Dermis microvascular lymphatic vessel endothelial cell (primary cell): ENCODE measurements at regions not wholly inside any gene's neighbourhood (a gene's known extent, or its start where the extent isn't known, plus 50 kb on each side); places are given as distances from the start of the nearest gene placed in this dataset.
"Not testable (repeated sequence)": the region's sequence is repeated elsewhere in the genome, so short reads cannot be mapped to it uniquely, and the experiment has no call there.

ENCODE experiments used
- DNase-seq, 2 donors: peaks; one replicate each; pipeline versions ENCODE4 v3.0.0 to v3.0.0-alpha.2; 2010; ENCODE audit warnings: low read depth in 2 of 2

DNA sequence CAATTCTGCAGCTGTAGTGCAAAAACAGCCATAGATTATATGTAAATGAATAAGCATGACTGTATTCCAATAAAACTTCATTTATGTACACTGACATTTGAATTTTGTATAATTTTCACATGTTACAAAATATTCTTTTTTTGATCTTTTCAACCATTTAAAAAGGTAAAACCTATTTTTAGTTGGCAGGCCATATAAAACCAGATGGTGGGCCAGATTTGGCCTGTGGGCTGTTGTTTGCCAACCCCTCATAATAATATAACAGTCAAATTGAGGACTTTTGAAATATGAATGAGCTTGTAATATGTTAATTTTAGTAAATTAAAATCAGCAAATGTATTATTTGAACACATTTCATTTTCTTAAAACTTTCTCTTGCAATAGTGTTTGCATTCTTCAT, 913.4 kb downstream of the TLE1 start:
- no peak for DNase-seq

DNA sequence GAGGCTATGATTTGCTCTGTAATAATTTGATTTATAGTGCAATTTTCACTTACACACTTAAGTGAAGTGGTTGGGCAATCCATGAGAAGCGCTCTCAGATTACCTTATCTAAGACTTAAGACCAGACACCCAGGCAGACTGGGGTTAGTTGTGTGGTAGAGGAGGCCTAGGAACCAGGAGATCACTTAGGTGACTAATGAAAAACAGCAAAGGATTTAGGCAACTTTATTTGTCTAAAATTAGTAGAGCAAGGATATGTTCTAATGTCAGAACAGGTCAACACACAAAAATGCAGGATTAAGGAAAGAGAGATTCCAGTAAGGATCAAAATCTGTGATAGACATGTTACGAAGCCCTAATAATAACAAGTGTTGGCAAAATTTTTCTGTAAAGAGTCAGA, 913.8 kb downstream of the TLE1 start:
- DNase-seq: no peak

DNA sequence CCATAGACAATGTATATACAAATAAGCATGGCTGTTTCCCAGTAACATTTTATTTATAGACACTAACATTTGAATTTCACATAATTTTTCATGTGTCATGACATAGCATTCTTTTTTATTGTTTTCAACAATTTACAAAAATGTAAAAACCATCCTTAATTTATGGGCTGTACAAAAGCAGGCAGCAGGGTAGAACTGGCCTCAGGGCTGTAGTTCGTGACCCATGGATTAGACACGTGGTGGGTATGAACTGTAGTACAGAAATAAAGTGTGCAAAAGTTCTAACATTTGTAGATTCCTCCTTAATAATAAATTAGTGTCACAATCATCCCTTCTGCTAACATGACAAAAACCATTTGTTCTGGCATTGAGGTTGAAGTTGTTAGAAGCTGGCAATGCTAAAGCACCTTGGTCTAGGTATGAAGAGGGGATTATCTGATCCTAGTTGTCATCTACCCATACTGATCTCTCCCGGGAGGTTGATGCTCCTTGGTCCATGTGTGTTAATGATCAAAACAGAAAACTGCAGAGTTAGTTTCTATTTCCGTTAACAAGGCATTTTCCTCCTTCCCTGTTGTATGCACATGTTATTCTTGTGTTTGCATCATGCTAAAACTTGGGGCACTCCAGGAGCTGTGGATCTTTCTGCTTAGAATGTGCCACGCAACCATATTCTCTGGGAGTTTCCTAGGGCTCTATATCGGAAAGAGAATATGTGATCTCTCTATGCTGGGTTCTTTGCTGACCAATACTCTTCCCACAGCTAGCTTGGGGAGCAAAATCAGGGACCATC, 917.6 kb downstream of the TLE1 start:
- DNase-seq: no peak

DNA sequence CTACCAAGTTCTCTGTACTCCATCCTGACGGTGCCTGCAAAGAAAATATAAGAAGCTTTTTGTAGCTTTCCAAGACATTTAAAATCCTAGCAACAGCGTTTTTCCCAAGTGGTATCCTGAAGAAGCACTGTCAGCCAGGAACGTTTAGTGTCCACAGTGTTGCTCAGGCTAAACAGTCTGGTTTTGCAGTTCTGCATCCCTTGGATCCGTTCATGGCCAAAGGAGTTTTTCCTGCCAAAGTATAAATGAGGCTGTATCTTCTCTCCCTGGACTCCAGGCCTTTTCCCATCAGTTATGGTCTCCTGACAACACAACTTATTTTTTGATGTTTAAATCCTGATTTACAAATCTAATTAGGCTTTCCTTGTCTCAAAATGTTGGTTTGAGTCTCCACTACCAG, 925.8 kb downstream of the TLE1 start:
- no peak for DNase-seq

DNA sequence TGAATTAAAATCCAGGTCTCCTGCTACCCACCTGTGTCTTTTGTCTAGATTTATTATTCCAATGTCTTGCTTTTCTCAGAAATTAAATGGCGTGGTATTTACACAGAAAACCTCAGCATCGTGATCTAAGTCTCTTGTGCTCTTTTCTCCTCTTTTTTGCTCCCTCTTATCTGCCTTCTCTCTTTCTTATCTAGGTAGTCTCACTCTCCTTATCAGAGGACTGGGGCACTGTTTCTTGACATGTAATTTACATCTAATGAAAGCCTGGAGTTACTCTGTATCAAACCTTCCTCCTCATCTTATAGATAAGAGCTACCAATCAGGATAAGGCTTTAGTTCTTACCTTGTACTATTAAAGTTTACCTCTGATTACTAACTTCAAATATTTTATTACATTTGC, 933.8 kb downstream of the TLE1 start:
- DNase-seq: no peak

DNA sequence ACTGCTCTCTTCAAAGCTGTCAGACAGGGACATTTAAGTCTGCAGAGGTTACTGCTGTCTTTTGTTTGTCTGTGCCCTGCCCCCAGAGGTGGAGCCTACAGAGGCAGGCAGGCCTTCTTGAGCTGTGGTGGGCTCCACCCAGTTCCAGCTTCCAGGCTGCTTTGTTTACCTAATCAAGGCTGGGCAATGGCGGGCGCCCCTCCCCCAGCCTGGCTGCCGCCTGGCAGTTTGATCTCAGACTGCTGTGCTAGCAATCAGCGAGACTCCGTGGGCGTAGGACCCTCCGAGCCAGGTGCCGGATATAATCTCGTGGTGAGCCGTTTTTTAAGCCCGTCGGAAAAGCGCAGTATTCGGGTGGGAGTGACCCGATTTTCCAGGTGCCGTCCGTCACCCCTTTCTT, 942.3 kb downstream of the TLE1 start:
- not testable (repeated sequence) for DNase-seq

DNA sequence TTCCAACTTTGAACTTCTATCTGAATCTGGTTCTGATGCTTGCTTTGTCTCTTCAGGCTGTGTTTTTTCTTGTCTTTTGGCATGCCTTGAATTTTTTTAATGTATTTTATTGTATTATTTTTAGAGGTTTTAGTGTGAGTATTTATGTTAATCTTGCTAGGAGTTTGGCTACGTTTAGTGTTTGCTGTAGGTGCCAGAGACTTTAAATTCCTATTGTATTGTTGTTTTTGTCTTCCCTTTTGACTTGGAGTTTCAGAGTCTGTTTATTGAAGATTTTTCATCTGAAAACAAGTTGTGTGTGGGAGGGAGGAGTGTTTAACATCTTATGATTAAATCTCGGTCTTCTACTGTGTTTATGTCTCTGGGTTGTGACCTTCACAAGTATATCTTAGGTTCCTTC, 956.8 kb downstream of the TLE1 start:
- DNase-seq: no peak

DNA sequence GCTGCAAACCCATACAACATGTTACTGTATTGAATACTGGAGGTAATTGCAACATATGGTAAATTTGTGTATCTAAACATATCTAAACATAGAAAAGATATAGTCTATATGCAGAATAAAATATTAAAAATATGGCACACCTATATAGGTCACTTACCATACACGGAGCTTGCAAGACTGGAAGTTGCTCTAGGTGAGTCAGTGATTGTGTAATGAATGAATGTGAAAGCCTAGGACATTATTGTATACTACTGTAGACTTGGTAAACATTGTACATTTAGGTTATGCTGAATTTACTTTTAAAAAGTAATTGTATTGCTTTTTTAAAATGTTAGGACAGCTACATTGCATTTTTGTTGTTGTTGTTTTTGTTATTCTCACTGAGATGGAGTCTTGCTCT, 968.8 kb downstream of the TLE1 start:
- no peak for DNase-seq

DNA sequence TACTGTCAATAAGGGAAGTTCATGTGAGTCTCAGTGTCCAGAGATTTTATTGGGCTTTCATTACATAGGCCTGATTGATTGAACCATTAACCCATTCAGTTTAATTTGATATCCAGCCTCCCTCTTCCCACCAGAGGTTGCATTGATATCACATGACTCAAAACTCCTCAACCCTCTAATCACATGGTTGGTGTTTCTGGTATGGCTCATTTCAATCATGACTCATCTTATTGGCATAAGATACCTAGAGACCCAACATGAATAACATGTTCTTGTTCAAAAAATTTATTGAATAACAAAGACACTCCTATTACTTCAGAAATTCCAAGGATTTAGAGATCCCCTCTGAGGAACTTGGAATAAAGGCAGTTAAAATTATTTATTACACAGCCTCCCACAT, 982.2 kb downstream of the TLE1 start:
- no peak for DNase-seq

DNA sequence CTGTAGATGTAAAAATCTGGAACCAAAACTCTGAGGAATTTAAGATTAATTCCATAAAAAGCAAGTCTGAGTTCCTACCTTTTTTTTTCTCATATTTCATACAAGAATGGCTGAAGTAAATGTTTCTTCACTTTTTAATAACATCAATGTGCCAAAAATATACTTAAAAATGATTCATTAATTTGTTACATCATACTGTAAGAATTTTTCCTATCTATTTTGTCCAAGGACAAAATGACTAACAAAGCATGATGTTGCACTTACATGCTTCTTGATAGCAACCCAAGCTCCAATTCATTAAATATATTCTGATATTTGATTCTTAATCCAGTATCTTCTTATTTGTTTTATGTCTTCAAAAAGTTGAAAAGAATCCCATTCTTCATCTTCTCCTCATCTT, 988.3 kb downstream of the TLE1 start:
- no peak for DNase-seq

DNA sequence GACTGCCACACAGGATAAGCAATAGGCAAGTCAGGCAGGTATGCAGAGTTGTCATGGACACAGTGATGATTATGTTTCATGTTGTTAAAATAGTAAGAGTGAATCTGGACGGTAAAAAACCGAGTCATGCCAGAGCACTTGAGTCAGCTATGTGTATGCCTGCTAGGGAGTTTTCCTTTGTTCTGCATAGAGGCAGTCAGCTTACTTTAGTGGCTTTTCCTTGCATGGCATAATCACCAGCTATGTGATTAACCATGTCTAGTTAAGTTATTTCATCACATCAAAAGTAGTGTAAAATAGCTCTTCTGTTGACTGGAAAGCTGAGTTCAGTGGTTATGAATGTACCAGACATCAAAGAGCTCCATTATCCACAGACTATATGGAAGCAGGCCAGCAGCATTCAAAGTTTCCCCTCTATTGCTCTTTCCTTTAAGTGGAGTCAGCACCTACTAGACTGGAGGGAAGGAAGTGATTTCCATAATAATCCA, 989.8 kb downstream of the TLE1 start:
- no peak for DNase-seq

DNA sequence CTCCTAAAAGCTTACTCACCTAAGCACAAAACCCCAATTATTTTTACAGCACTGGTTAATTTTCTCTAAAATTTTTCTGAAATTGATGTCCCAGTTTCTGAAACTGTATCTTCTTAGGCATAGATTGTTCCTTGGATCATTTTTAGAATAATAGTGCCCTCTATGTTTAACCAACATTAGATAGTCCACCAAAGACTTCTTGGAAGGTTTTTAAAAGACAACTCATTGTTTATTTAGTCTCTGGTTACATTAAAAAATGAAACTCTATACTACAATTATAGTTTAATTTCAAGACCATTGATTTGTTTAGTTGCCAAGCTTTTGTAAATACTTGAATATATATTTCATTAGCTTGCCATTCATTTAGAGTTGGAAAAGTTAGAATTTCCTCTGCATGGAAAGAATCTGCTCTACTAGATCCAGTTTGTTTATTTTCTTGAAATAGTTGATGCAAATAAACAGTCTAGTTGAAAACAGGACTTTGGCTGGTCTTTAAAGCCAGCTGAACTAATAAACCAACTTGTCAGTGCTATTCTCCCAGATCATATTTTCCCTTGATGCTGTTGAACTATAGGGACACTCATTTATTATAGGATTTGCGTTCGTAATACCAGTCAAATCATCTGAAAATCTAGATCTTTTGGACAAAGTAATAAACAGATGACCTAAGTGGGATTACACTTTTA, 990.5 kb downstream of the TLE1 start:
- DNase-seq: no peak

DNA sequence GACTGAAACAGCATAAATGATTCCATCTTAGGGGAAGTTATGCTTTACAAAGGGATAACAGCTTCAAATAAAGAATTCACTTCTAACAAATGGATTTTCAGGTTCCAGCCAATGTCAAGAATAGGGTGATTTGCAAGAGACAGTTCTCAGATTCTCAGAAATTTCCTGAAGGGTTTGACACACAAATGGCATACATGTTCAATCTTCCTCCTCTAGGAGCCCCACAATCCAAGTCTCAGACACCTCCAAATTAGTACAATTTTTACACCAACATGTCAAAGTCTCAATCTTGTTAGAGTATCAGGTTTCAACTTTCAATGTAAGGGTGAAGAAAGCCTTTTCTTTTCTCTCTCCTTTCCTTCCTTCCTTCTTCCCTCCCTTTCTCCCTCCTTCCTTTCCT, 996.6 kb downstream of the TLE1 start:
- DNase-seq: no peak

DNA sequence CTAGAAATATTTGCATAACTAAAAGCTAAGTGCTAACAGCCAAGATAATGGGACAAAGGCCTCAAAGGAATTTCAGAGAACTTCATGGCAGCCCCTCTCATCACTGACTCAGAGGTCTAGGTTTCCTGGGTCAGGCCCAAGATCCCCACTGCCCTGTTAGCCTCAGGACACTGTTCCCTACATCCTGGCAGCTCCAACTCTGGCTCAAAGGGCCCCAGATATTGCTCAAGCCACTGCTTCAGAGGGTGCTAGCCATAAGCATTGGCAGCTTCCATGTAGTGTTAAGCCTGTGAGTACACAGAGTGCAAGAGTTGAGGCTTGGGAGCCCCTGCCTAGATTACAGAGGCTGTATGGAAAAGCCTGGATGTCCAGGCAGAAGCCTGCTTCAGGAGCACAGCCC, 998.1 kb downstream of the TLE1 start:
- DNase-seq: no peak

DNA sequence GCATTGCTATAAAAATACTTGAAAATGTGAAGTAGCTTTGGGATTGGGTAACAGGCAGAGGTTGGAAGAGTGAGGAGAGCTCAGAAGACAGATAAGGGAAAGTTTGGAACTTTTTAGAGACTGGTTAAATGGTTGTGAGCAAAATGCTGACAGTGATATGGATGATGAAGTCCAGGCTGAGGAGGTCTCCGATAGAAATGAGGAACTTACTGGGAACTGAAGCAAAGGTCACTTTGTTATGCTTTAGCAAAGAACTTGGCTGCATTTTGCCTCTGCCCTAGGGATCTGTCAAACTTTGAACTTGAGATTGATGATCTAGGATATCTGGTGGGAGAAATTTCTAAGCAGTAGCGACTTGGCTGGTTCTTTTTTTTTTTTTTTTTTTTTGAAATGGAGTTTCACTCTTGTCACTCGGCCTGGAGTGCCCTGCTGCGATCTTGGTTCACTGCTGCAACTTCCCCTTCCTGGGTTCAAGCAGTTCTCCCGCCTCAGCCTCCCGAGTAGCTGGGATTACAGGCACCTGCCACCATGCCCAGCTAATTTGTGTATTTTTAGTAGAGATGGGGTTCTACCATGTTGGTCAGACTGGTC, 998.9 kb downstream of the TLE1 start:
- no peak for DNase-seq

DNA sequence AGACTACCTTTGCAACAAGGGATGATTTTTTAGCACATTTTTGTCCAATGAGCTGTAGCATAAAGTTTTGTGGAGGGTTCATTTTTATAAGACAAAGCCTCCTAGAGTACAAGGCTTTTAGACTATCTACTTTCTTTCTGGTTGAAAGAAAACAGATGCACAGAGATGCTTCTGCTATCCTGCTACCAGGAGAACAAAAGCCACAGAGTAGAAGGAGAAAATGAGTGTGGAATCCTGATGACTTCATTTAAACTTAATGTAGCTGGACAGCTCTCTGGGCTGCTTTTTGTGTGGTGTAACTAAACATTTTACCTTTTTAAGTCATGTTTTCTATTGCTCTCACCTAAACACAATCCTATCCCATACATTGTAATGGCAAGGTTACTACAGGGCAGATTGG, 1009.4 kb downstream of the TLE1 start:
- DNase-seq: no peak

DNA sequence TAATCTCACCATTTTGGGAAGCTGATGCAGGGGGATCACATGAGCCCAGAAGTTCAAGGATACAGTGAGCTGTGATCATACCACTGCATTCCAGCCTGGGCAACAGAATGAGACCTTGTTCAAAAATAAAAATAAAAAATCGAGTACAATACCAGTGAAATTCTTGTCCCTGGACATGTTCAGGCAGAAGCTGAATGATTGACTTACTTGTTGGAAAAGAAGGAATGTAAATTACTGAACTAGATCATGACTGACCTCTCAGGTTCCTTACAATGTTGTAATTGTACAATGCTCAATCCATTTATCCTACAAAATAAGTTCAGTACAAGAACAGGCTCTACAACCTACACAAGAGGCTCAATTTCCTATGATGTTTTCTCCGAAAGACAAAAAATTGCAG, 1010.4 kb downstream of the TLE1 start:
- no peak for DNase-seq

DNA sequence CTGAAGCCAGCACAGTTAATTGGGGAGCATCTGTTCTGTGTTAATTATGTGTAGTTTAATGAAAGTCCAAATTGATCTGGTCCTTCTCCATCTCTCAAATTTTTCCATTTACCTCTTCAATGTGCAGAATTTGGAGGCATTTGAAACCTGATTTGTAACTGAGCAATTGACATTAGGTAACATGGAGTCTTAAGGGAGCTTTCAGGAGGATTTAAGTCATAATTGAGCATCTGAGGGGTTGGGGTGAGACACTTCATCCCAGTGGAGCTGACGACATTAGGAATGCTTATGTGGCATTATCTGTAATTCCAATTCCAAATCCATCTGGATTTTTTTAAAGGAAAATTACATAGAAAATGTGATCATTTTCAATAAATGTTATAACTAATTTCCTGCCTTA, 1015.9 kb downstream of the TLE1 start:
- no peak for DNase-seq

DNA sequence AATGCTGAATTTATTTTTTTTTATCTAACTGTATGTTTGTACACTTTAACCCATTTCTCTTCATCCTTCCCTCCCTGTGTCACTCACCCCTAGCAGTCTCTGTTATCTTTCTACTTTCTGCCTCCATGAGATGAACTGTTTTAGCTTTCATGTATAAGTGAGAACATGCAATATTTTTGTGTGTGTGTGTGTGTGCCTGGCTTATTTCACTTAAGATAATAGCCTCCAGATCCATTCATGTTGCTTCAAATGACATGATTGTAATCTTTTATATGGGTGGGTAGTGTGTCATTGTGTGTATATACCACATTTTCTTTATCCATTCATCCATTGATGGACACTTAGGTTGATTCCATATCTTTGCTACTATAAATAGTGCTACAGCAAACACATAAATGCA, 1023.9 kb downstream of the TLE1 start:
- DNase-seq: no peak

DNA sequence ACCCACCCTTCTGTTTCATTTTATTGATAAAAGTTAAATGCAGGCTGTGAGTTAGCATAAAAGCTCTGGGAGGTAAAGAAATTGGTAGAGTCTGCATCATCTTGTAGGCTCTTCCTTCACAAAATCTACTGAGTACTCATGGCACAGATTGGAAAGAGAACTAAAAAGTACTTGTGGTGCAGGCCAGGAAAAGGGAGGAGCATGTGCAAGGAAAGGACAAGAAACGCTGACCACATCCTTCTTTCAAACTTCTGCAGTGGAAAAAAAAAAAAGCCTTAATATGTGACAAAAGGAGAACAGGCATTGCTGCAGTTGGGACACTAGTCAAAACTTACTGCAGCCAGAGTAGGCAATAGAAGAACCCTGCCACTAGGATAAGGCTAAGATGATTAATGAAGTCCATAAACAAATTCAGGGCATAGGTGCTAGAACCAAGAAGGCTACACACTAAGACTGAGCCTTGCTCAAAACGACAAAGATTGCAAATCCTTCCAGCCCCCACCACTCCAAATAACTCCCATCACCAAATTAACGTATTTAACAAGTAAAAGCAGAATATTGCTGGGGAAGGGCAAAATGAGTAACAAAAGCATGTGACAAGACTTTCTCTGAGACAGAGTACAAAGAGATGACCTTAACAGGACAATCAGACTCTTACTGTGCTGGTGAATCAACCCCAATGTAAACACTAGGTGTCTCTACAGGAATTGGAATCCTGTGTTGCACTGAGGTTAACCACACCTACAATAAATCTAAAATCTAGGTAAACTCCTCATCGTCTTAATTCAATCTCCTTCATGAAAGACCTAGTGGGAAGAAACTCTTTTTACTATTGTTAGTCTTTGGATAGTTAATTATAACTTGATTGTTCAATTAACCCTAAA, 1024.8 kb downstream of the TLE1 start:
- no peak for DNase-seq

DNA sequence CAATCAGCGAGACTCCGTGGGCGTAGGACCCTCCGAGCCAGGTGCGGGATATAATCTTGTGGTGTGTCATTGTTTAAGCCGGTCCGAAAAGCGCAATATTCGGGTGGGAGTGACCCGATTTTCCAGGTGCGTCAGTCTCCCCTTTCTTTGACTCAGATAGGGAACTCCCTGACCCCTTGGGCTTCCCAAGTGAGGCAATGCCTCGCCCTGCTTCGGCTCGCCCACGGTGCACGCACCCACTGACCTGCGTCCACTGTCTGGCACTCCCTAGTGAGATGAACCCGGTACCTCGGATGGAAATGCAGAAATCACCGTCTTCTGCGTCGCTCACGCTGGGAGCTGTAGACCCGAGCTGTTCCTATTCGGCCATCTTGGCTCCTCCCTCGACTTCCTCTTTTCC, 1029.6 kb downstream of the TLE1 start:
- not testable (repeated sequence) for DNase-seq

DNA sequence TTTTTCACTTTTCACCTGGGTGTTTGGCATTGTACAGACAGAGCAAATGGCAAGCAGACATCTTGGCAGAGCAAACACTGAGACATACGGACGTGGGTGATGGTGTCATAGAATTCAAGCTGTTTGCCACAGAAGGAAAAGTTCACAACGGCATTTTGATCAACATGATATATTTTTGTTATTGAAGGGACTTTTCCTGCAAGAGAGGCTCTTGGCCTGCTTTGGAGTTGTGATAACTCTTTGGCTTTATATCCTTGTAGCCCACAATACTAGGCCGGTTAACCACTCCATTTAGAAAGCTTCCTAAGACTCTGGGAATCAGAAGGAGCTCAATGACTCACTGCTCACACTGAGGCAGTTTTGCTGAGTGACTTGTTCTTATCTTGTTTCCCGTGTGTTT, 1038.3 kb downstream of the TLE1 start:
- no peak for DNase-seq
